LNCaP clone FGC (cell line): ENCODE measurements at regions not wholly inside any gene's neighbourhood (a gene's known extent, or its start where the extent isn't known, plus 50 kb on each side); places are given as distances from the start of the nearest gene placed in this dataset.

ENCODE experiments used
- DNase-seq: peaks from one replicate; pipeline ENCODE4 v3.0.0-alpha.2; 2011; ENCODE audit warnings: low read depth
- H3K4me3 ChIP-seq: 2 replicates; pipeline ENCODE4 v1.5.1; 2011; ENCODE audit warnings: mild to moderate bottlenecking, low read depth, low read length, control low read depth
- TF ChIP-seq, protein P1 (sequence below): IDR thresholded peaks from 2 replicates; pipeline ENCODE4 v1.5.1; 2012; ENCODE audit warnings: mild to moderate bottlenecking; ENCODE audit not compliant: control insufficient read depth, insufficient read depth; ENCODE audit errors: extremely low read depth

DNA sequence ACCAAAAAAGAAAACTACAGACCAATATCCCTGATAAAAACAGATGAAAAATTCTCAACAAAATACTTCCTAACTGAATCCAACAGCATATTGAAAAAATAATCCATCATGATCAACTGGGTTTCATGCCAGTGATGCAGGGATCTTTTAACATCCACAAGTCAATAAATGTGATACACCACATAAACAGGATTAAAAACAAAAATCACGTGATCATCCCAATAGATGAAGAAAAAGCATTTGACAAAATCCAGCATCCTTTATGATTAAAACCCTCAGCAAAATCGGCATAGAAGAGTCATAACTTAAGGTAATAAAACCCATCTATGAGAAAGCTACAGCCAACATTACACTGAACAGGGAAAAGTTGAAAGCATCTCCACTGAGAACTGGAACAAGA, 107.5 kb downstream of the DCLK3 start:
- DNase-seq = no peak
- H3K4me3 ChIP-seq = no peak overlapping the region
- TF ChIP-seq, protein P1, sequence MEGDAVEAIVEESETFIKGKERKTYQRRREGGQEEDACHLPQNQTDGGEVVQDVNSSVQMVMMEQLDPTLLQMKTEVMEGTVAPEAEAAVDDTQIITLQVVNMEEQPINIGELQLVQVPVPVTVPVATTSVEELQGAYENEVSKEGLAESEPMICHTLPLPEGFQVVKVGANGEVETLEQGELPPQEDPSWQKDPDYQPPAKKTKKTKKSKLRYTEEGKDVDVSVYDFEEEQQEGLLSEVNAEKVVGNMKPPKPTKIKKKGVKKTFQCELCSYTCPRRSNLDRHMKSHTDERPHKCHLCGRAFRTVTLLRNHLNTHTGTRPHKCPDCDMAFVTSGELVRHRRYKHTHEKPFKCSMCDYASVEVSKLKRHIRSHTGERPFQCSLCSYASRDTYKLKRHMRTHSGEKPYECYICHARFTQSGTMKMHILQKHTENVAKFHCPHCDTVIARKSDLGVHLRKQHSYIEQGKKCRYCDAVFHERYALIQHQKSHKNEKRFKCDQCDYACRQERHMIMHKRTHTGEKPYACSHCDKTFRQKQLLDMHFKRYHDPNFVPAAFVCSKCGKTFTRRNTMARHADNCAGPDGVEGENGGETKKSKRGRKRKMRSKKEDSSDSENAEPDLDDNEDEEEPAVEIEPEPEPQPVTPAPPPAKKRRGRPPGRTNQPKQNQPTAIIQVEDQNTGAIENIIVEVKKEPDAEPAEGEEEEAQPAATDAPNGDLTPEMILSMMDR = no peak

DNA sequence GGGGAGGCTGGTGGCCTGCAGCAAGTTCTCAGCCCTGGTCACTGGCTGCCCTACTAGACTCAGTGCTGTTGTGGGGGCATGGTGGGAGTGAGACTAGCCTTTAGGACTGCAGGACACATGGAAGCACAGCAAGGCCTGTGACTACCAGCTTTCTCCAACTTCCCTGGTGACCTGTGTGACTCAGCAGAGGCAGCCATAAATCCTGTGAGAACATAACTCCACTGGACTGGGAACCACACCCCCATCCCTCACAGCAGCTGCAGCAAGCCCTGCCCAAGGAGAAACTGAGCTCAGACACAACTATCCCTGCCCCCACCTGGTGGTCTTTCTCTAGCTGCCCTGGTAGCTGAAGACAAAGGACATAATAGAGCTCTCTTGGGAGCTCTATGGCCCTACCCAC, 111.3 kb downstream of the DCLK3 start:
- DNase-seq = no peak
- TF ChIP-seq, protein P1 = no peak
- H3K4me3 ChIP-seq = no peak overlapping the region

DNA sequence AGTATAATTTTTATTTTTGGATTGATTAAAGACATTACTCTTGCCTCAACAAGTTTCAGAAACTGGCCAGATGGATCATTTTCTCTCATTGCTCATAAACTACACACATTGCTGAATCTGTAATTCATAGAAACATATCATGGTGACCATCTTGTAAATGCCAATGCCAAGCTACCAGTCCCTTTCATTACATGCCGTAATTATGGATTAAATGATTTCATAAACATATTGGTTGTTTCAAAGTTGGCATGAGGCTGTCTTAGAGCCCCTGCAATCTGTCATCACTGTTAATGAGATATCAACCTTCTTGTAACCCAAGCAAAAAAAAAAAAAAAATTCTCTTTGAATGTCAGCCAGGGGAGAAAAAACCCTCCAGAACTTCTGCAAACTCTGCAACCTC, 112.2 kb downstream of the DCLK3 start:
- no peak overlapping the region for H3K4me3 ChIP-seq
- TF ChIP-seq, protein P1 = no peak
- DNase-seq = no peak

DNA sequence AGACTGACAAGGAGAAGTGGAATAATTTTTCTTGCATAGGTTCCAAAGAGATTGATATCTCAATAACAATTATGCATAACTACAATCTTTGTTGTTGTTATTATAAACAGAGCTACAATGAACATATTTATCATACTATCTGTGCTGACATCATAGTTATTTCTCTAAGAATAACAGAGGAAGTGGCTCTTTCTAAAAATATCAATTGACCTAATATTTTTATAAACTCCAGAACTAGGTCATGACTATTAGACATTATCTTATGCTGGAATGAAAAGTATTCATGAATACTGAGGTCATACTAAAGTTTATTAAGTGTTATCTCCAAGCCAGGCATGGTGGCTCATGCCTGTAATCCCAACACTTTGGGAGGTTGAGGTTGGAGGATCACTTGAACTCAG, 114.1 kb downstream of the DCLK3 start:
- TF ChIP-seq, protein P1 = no peak
- DNase-seq = no peak
- no peak overlapping the region for H3K4me3 ChIP-seq

DNA sequence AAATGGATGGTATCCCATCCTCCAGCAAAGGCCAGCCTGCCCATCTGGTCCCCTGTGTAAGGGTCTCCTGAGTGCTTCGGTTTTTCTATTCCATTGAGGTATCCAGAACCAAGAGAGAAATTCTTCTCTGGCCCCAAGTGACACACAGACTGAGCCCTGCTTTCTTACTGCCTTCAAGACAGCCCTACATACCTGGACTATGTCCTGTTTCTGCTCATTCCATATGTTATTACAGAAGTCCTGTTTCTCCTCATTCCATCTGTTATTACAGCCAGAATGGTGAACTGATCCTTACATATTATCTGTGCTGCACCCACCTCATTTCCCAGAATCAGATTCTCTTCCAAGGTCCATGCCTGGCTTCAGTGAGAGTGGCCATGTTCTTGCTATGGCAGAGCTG, 115.2 kb downstream of the DCLK3 start:
- no peak for DNase-seq
- TF ChIP-seq, protein P1 = no peak
- no peak overlapping the region for H3K4me3 ChIP-seq

DNA sequence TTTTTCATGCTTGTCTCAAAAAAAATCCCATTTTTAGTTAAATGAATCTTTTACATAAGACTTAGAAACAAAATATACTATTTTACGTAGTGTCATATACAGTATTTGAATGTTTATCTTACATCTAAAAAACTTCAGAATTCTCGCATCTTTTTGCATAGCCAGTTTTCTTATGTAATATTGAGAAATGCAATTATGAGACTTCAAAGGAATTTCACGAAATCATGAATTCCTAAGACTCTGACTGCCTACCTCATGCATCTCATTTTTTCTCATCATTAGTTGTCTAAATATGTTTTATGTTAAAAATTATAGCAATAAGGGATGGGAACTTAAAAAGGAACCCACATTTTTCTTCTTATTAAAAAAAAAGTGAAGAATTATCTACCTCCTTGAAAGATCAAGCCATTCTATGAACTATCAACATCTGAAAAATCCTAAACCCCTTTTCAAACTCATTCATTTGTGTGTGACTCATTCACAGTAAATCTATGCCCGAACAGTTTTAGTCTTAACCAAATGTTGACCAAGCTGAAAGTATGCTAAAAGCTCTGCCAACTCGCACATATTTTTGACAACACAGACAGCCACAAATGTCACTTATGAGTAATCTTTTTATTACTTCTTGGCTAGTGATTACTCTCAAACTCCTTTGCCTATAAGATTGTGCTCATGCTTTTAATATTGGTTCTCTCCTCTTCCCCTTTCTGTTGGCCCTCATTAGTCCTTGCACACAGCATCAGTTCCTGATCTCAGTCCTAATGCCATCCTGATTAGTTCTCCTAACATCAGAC, 115.9 kb downstream of the DCLK3 start:
- DNase-seq = no peak
- no peak overlapping the region for H3K4me3 ChIP-seq
- TF ChIP-seq, protein P1 = no peak

DNA sequence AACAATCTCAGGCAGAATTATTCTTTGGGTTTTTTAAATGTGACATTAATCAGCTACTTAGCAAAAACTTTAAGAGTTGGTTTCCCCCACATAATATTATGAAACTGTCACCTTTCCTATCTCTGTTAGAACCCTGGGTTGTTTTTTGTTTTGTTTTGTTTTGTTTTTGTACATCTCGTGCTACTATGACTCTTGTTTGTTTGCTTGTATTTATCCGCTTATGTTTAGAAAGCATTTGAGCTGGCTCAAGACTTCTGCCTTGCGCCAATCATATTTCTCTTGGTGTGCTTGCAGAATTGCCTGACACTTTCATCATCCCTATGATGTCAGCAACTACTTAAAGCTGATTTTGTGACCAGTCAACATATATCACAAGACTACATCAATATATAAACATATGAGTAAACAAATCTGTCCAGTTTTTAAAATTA, 116.9 kb downstream of the DCLK3 start:
- TF ChIP-seq, protein P1 = no peak
- no peak overlapping the region for H3K4me3 ChIP-seq
- no peak for DNase-seq
